Transverse colon (tissue), 4 donors: ENCODE measurements at regions not wholly inside any gene's neighbourhood (a gene's known extent, or its start where the extent isn't known, plus 50 kb on each side); places are given as distances from the start of the nearest gene placed in this dataset.
A peak's percentile ranks its signal among the peaks of the same experiment; 100 is the strongest.

Experiments
- DNase-seq: peaks from one replicate; pipeline ENCODE4 v3.0.0-alpha.2; 2019
- H3K27ac ChIP-seq, 4 donors: fragments of 200-600 bp; sonication (generic); 2 replicates each; pipeline ENCODE4 v1.5.1; 2016 to 2018; ENCODE audit warnings: inconsistent platforms in 4 of 4
- H3K27me3 ChIP-seq: fragments of 200-600 bp; sonication (generic); 2 replicates; pipeline ENCODE4 v1.5.1; 2017; ENCODE audit warnings: inconsistent platforms
- H3K36me3 ChIP-seq, 4 donors: fragments of 200-600 bp; sonication (generic); 2 replicates each; pipeline ENCODE4 v1.5.1; 2017 to 2019; ENCODE audit warnings: inconsistent platforms in 4 of 4
- H3K4me1 ChIP-seq, 4 donors: fragments of 200-600 bp; sonication (generic); 2 replicates each; pipeline ENCODE4 v1.5.1; 2017 to 2020; ENCODE audit warnings: inconsistent platforms in 4 of 4
- H3K4me3 ChIP-seq, 4 donors: fragments of 200-600 bp; sonication (generic); 1 replicate in 1 of 4; 2 replicates in 3 of 4; pipeline versions ENCODE4 v1.5.1 to v1.6.1; 2017 to 2019; ENCODE audit warnings: inconsistent platforms in 4 of 4
- H3K9me3 ChIP-seq, 2 donors: fragments of 200-600 bp; sonication (generic); 2 replicates each; pipeline ENCODE4 v1.5.1; 2017 to 2019; ENCODE audit warnings: inconsistent platforms in 2 of 2
- CTCF ChIP-seq, 5 experiments: fragments of 200-600 bp in 3 of 5; fragments of 450-650 bp in 2 of 5; sonication (generic) in 3 of 5; IDR thresholded peaks; 1 replicate in 2 of 5; 2 replicates in 3 of 5; pipeline ENCODE4 v1.5.1; 2016 to 2017; ENCODE audit warnings: antibody characterized with exemption in 5 of 5, inconsistent platforms in 3 of 5, mild to moderate bottlenecking in 2 of 5, moderate library complexity in 1 of 5
- EP300 ChIP-seq: sonication (generic); formaldehyde crosslinking; IDR thresholded peaks from one replicate; pipeline ENCODE4 v1.6.1; 2017; ENCODE audit warnings: antibody characterized with exemption, low read depth
- POLR2A ChIP-seq: fragments of 450-650 bp; IDR thresholded peaks from one replicate; pipeline ENCODE4 v1.6.1; 2016; ENCODE audit warnings: antibody characterized with exemption, mild to moderate bottlenecking, moderate library complexity
- POLR2AphosphoS5 ChIP-seq, 3 donors: sonication (generic); formaldehyde crosslinking; IDR thresholded peaks; one replicate each; pipeline ENCODE4 v1.6.1; 2016; ENCODE audit warnings: antibody characterized with exemption in 3 of 3
- WGBS, 2 donors: methylation state at CpG; one replicate each; pipeline ENCODE4 v1.1.5; 2018; ENCODE audit warnings: low coverage in 1 of 2; 5-methylcytosine and 5-hydroxymethylcytosine counted together
- in situ Hi-C, 4 donors: fragments of 200-750 bp; cut with MboI; loops; one replicate each; pipeline versions ENCODE4 v1.15.0 to v1.15.1; 2017; ENCODE audit warnings: low sequenced_read_pairs in 3 of 4, low pct_ligation_motif_present in 1 of 4, low pct_unique_long_range_greater_than_20kb in 1 of 4
- intact Hi-C: fragments of 100-400 bp; cut with DNase I; formaldehyde crosslinking; loops from one replicate; pipeline ENCODE4 v1.15.1; 2023; ENCODE audit warnings: low total_unique reads

DNA sequence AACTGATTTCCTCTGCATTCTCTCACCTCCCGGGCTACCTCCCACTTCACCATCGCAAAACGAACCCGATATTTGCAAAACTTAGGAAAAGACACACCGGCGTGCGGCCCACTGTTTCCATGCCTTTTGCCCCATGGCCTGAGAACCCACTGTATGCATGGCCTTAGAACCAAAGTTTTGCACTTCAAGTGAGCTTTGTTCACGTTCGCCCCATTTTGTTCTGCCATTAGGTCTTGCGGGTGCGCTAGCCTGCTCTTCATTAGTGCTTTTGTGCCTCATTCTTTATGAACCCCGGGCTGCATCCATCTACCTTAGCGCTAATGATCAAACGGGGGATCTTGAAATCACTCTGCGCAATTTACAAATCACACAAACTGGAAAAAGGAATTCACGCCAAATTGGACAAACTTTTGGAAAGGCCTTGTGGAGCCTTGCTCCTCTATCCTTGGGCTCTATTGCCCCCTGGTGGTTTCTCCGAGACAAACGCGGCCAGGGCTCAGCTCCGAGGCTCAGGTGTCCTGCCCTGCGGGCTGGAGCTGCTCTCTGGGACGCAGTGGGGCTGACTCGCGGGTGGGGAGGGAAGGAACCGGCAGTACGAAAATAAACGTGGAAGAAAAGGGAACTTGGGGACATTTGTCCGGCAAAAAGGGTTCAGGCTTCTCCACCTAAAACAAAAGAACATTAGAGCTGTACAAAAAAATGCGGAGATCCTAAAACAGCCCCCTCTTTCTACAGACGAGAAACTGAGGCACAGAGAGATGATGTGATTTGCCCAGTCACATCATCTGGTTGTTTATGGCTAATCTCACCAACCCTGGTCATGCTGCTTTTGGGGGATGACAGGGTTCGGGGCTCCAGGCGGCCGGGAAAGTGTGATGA lies 300.4 kb upstream of the NFE2L3 start:
- 37 to 92% methylated on average over 6 to 33 of the region's 33 CpGs for WGBS, 2 donors
- H3K27me3 ChIP-seq: peaks cover 49% of the 10 kb centered on the region

GRCh38 chr7:25852211-25852938 lies 299.6 kb upstream of the NFE2L3 start:
- intact Hi-C loops (loop anchor here (2.0 to 10.0 kb wide), 4 partner anchors 280 to 1312 kb away; partner anchors contain the start of gene HOXA9), in situ Hi-C loops (loop anchor here (5.0 to 25.0 kb wide), 8 partner anchors 290 to 1335 kb away; partner anchors contain the start of genes HOXA11 (in 3 of the 4), SKAP2 (in 3 of the 4), HOXA10 (in 1 of the 4) and HOXA3 (in 1 of the 4))
- peak overlapping the region in 3 of 4 donors; percentile 5 to 39 (median 33) for H3K4me3 ChIP-seq
- H3K36me3 ChIP-seq: no peaks in the 10 kb centered on the region
- peaks cover 53% of the 10 kb centered on the region for H3K27me3 ChIP-seq
- H3K27ac ChIP-seq: peak overlapping the region; percentile 85 to 94 (median 86)
- DNase-seq: peak; percentile 79
- H3K4me1 ChIP-seq: peaks cover 39 to 72% (median 42%) of the 10 kb centered on the region in 4 donors
- 29% methylated on average over 48 of the region's 70 CpGs; no CpG with 5 or more reads in 1 of the 2 donors for WGBS, 2 donors
- H3K9me3 ChIP-seq: no peaks in the 10 kb centered on the region
- TF ChIP-seq CTCF (IDR thresholded peaks at IDR 0.05) (no peak), POLR2A (peak; percentile 37), POLR2AphosphoS5 (IDR thresholded peaks at IDR 0.05) (peak in 1 of 3 donors; percentile 53), EP300 (no peak)

More for the DNA sequence above, 300.4 kb upstream of the NFE2L3 start:
- DNase-seq: peak; percentile 91
- in situ Hi-C loops: loop anchor here (5.0 to 25.0 kb wide), 8 partner anchors 289 to 1336 kb away; partner anchors contain the start of genes HOXA11 (in 3 of the 4), SKAP2 (in 3 of the 4), HOXA10 (in 1 of the 4) and HOXA3 (in 1 of the 4)
- Histone ChIP-seq H3K27ac (peak overlapping the region; percentile 85 to 94 (median 86)), H3K4me3 (peak overlapping the region in 3 of 4 donors; percentile 5 to 39 (median 33)), H3K9me3 (no peaks in the 10 kb centered on the region), H3K36me3 (no peaks in the 10 kb centered on the region), H3K4me1 (peaks cover 41 to 77% (median 41%) of the 10 kb centered on the region in 4 donors)
- intact Hi-C loops: loop anchor here (2.0 to 10.0 kb wide), 4 partner anchors 279 to 1313 kb away; partner anchors contain the start of gene HOXA9
- TF ChIP-seq EP300: no peak
- TF ChIP-seq POLR2A: no peak
- TF ChIP-seq CTCF (IDR thresholded peaks at IDR 0.05): peak; percentile 81 to 96 (median 88)
- peak in 2 of 3 donors; percentile 26 to 28 for TF ChIP-seq POLR2AphosphoS5 (IDR thresholded peaks at IDR 0.05)

- Histone ChIP-seq H3K36me3 (no peaks in the 10 kb centered on the region), H3K27me3 (peaks cover 58% of the 10 kb centered on the region), H3K9me3 (no peaks in the 10 kb centered on the region), H3K4me3 (peak overlapping the region in 2 of 4 donors; percentile 33 to 39), H3K27ac (peak overlapping the region; percentile 85 to 94 (median 86)), H3K4me1 (peaks cover 34 to 72% (median 45%) of the 10 kb centered on the region in 4 donors)
- no peak for DNase-seq
- intact Hi-C loops: loop anchor here (2.0 to 10.0 kb wide), 4 partner anchors 281 to 1312 kb away; partner anchors contain the start of gene HOXA9
- TF ChIP-seq EP300: no peak
- in situ Hi-C loops: loop anchor here (5.0 to 25.0 kb wide), 8 partner anchors 291 to 1334 kb away; partner anchors contain the start of genes HOXA11 (in 3 of the 4), SKAP2 (in 3 of the 4), HOXA10 (in 1 of the 4) and HOXA3 (in 1 of the 4)
- WGBS, 2 donors: 38 to 60% methylated on average over 1 to 16 of the region's 16 CpGs
Measured at GRCh38 chr7:25852939-25853271, 299.1 kb upstream of the NFE2L3 start.

- peaks cover 62% of the 10 kb centered on the region for H3K27me3 ChIP-seq
- peaks cover 32 to 72% (median 47%) of the 10 kb centered on the region in 4 donors for H3K4me1 ChIP-seq
- peak overlapping the region; percentile 85 to 94 (median 86) for H3K27ac ChIP-seq
- WGBS, 2 donors: 56 to 58% methylated on average over 7 of the region's 7 CpGs
- intact Hi-C loops (loop anchor here (2.0 to 10.0 kb wide), 4 partner anchors 281 to 1311 kb away; partner anchors contain the start of gene HOXA9), in situ Hi-C loops (loop anchor here (5.0 to 25.0 kb wide), 8 partner anchors 291 to 1334 kb away; partner anchors contain the start of genes HOXA11 (in 3 of the 4), SKAP2 (in 3 of the 4), HOXA10 (in 1 of the 4) and HOXA3 (in 1 of the 4))
- no peak overlapping the region for H3K4me3 ChIP-seq
- no peak for DNase-seq
- H3K9me3 ChIP-seq: no peaks in the 10 kb centered on the region
- H3K36me3 ChIP-seq: no peaks in the 10 kb centered on the region
- TF ChIP-seq EP300 (no peak), POLR2AphosphoS5 (IDR thresholded peaks at IDR 0.05) (no peak), CTCF (IDR thresholded peaks at IDR 0.05) (no peak), POLR2A (no peak)
Measured at GRCh38 chr7:25853314-25853713, 298.7 kb upstream of the NFE2L3 start.
